HFFc6 (cell line): ENCODE measurements at regions not wholly inside any gene's neighbourhood (a gene's known extent, or its start where the extent isn't known, plus 50 kb on each side); places are given as distances from the start of the nearest gene placed in this dataset.

Source experiments
- DNase-seq: peaks from one replicate; pipeline ENCODE4 v3.0.0-alpha.2; 2018
- H3K27ac Mint-ChIP-seq: 2 replicates; pipeline ENCODE4 v1.8.0; 2020; ENCODE audit warnings: mild to moderate bottlenecking, mixed read lengths
- H3K27me3 Mint-ChIP-seq: 2 replicates; pipeline ENCODE4 v1.8.0; 2021; ENCODE audit warnings: mild to moderate bottlenecking, moderate library complexity, mixed read lengths; ENCODE audit not compliant: insufficient read depth
- H3K36me3 Mint-ChIP-seq: 2 replicates; pipeline ENCODE4 v1.8.0; 2021; ENCODE audit warnings: low read depth, mixed read lengths
- H3K4me1 Mint-ChIP-seq: 2 replicates; pipeline ENCODE4 v1.8.0; 2020; ENCODE audit warnings: low read depth, mixed read lengths
- H3K4me3 Mint-ChIP-seq: 2 replicates; pipeline ENCODE4 v1.8.0; 2020; ENCODE audit warnings: mild to moderate bottlenecking, moderate library complexity, mixed read lengths
- H3K9me3 Mint-ChIP-seq: 2 replicates; pipeline ENCODE4 v1.8.0; 2020; ENCODE audit warnings: mild to moderate bottlenecking, mixed read lengths
- CTCF ChIP-seq: fragments of 200-600 bp; sonication (generic); IDR thresholded peaks from 2 replicates; pipeline ENCODE4 v1.5.0; 2021; ENCODE audit warnings: antibody characterized with exemption, mild to moderate bottlenecking

- no peaks in the 10 kb centered on the region for H3K4me1 Mint-ChIP-seq
- no peak overlapping the region for H3K27ac Mint-ChIP-seq
- H3K36me3 Mint-ChIP-seq = no peaks in the 10 kb centered on the region
- H3K4me3 Mint-ChIP-seq = no peak overlapping the region
- H3K9me3 Mint-ChIP-seq = peaks cover 29% of the 10 kb centered on the region
- no peaks in the 10 kb centered on the region; the same call in 1 of the 2 replicates for H3K27me3 Mint-ChIP-seq
- DNase-seq = no peak
- no peak for TF ChIP-seq CTCF
Measured at GRCh38 chr11:41982975-41983374, 523.5 kb upstream of the LRRC4C start.

GRCh38 chr11:41983475-41983874, 524.0 kb upstream of the LRRC4C start:
- H3K4me1 Mint-ChIP-seq = no peaks in the 10 kb centered on the region
- H3K4me3 Mint-ChIP-seq = no peak overlapping the region
- DNase-seq = no peak
- no peaks in the 10 kb centered on the region for H3K36me3 Mint-ChIP-seq
- no peak overlapping the region for H3K27ac Mint-ChIP-seq
- H3K9me3 Mint-ChIP-seq = peaks cover 29% of the 10 kb centered on the region
- no peak for TF ChIP-seq CTCF
- H3K27me3 Mint-ChIP-seq = no peaks in the 10 kb centered on the region; the same call in 1 of the 2 replicates

- no peak for TF ChIP-seq CTCF
- peaks cover 26% of the 10 kb centered on the region for H3K9me3 Mint-ChIP-seq
- no peak overlapping the region for H3K4me3 Mint-ChIP-seq
- no peaks in the 10 kb centered on the region for H3K36me3 Mint-ChIP-seq
- DNase-seq = no peak
- H3K4me1 Mint-ChIP-seq = no peaks in the 10 kb centered on the region
- no peak overlapping the region for H3K27ac Mint-ChIP-seq
- no peaks in the 10 kb centered on the region; the same call in 1 of the 2 replicates for H3K27me3 Mint-ChIP-seq
Measured at GRCh38 chr11:41984023-41984422, 524.6 kb upstream of the LRRC4C start.

GRCh38 chr11:41985799-41986198, 526.3 kb upstream of the LRRC4C start:
- no peak overlapping the region for H3K27ac Mint-ChIP-seq
- no peaks in the 10 kb centered on the region for H3K4me1 Mint-ChIP-seq
- no peak overlapping the region for H3K4me3 Mint-ChIP-seq
- H3K36me3 Mint-ChIP-seq = no peaks in the 10 kb centered on the region
- TF ChIP-seq CTCF = no peak
- no peaks in the 10 kb centered on the region; the same call in 1 of the 2 replicates for H3K27me3 Mint-ChIP-seq
- H3K9me3 Mint-ChIP-seq = peaks cover 24% of the 10 kb centered on the region
- DNase-seq = no peak

GRCh38 chr11:41988951-41989572, 529.6 kb upstream of the LRRC4C start:
- no peak for TF ChIP-seq CTCF
- no peak overlapping the region for H3K27ac Mint-ChIP-seq
- H3K36me3 Mint-ChIP-seq = no peaks in the 10 kb centered on the region
- no peak for DNase-seq
- H3K27me3 Mint-ChIP-seq = no peaks in the 10 kb centered on the region
- H3K4me3 Mint-ChIP-seq = no peak overlapping the region
- H3K9me3 Mint-ChIP-seq = peaks cover 9% of the 10 kb centered on the region
- H3K4me1 Mint-ChIP-seq = no peaks in the 10 kb centered on the region
